GM19397 (cell line): ENCODE measurements at regions not wholly inside any gene's neighbourhood (a gene's known extent, or its start where the extent isn't known, plus 50 kb on each side); places are given as distances from the start of the nearest gene placed in this dataset.
"Not testable (repeated sequence)": the region's sequence is repeated elsewhere in the genome, so short reads cannot be mapped to it uniquely, and the experiment has no call there.

ENCODE experiments used
- ATAC-seq: cut with Tn5 transposase; IDR thresholded peaks from one replicate; pipeline ENCODE4 v1.9.1; 2021; ENCODE audit warnings: mild to moderate bottlenecking, moderate library complexity; ENCODE audit not compliant: unreplicated experiment

- ATAC-seq, result not testable (repeated sequence)
These were observed 201.0 kb downstream of the POTEM start for GRCh38 chr14:19168261-19168660.

DNA sequence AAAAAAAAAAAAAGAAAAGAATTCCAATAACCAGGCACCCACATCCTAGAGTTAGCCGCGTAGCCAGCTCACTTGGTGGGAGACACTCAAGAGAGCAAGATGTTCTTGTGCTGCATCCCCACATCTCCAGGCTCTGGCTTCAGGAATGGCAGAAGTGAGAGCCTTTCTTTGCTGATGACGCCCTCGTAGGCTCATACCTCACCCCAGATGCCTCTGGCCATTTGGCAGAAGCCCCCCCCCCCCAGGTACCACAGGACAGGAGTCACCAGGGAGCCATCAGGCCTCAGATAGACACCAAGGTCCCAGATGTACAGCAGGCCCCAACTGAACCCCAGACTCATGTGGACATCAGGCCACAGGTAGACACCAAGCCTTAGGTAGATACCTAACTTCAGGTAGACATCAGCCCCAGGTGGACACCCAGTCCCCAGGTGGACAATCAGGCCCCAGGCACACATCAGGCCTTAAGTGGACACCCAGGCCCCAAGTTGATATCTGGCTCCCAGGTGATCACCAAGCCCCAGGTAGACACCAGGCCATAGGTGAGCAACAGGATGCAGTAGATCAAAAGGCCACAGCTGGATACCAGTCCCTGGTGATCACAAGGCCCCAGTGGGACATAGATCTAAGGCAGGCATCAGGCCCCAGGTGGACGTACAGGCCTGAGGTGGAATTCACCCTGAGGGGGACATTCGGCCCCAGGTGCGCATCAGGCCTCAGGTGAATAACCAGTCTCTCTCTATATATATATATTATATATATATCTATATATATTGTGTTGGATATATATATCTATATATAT is 202.5 kb downstream of the POTEM start:
- ATAC-seq, result not testable (repeated sequence)

DNA sequence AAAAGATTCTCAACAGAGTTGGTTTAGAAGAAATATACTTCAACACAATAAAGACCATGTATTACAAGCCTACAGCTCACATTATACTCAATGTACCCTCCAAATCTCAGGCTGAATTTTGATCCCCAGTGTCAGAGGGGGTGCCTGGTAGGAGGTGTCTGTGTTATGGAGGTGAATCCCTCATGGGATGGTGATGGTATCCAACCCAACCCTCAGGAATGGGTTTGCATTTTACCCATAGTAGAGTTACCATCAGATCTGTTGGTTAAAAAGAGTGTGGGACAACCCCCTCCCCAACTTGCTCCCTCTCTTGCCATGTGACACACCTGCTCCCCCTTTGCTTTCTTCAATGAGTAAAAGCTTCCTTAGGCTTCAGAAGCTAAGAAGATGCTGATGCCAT is 205.5 kb downstream of the POTEM start:
- ATAC-seq, result not testable (repeated sequence)

DNA sequence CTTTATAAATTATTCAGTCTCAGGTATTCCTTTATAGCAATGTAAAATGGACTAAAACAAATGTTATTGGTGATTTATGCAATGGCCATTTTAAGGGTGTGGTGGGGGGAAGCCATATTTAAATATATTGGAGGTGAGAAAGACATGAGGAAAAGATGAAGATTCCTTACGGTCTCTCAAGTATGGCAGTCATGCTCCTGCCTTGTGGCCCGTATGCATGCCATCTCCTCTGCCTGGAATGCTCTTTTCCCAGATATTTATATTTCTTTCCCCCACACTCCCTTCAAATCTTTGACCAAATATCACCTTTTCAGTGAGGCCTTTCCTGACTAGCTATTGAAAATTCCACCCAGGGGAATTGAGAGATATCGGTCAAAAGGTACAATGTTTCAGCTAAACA is 206.0 kb downstream of the POTEM start:
- ATAC-seq, result not testable (repeated sequence)

DNA sequence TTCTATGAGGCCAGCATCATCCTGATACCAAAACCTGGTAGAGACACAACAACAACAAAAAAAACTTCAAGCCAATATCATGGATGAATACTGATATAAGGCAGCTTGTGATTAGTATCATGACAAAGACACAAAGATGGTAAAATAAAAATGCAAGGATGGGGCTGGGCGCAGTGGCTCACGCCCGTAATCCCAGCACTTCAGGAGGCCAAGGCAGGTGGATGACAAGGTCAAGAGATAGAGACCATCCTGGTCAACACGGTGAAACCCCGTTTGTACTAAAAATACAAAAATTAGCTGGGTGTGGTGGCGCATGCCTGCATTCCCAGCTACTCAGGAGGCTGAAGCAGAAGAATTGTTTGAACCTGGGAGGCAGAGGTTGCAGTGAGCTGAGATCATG is 210.2 kb downstream of the POTEM start:
- not testable (repeated sequence) for ATAC-seq

GRCh38 chr14:19180297-19180696 is 213.1 kb downstream of the POTEM start:
- not testable (repeated sequence) for ATAC-seq

GRCh38 chr14:19180881-19181280 is 213.6 kb downstream of the POTEM start:
- not testable (repeated sequence) for ATAC-seq

GRCh38 chr14:19195146-19195545 is 227.9 kb downstream of the POTEM start:
- not testable (repeated sequence) for ATAC-seq

- not testable (repeated sequence) for ATAC-seq
These were observed 230.4 kb downstream of the POTEM start for GRCh38 chr14:19197488-19198234.

DNA sequence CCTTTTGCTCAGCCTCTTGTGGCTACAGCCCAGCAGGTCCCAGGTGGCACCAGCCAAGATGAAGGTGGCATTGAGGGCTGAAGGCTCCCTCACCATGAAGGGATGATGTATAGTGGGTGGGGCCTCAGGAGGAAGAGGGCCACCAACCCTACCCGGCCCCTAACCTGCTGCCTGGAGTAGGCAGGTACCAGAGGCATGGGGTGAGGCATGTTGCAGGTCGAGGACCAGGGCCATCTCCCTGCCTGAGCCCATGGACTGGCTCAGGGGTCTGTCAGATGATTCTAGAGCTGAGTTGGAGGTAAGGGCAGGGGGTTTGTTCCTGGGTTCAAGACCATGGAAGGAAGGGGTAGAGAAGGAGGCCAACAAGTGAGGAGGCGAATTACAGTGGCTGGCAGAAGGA is 231.1 kb downstream of the POTEM start:
- ATAC-seq, result not testable (repeated sequence)

GRCh38 chr14:19201394-19202052 is 232.6 kb downstream of the POTEG start:
- ATAC-seq, result not testable (repeated sequence)

DNA sequence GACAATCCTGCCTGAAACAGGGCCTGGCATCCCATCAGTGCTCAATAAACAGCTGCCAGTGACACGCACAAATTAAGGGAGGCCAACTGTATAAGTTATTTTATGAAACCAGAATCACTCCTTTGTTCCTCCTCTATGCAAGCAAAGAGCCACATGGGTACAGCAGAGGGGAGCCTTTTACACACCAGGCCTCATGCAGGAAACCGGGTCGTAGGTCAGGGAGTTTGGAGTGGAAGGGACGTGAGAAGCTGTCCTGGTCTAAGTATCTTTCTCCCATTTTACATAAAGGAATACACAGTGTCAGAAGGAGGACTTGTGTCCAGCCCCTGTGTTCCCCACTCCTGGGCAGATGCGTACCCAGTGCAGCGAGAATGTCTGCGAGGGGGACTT is 232.1 kb downstream of the POTEG start:
- not testable (repeated sequence) for ATAC-seq

- not testable (repeated sequence) for ATAC-seq
These were observed 230.7 kb downstream of the POTEG start for GRCh38 chr14:19203250-19203972.

- not testable (repeated sequence) for ATAC-seq
These were observed 229.3 kb downstream of the POTEG start for GRCh38 chr14:19204827-19205226.

DNA sequence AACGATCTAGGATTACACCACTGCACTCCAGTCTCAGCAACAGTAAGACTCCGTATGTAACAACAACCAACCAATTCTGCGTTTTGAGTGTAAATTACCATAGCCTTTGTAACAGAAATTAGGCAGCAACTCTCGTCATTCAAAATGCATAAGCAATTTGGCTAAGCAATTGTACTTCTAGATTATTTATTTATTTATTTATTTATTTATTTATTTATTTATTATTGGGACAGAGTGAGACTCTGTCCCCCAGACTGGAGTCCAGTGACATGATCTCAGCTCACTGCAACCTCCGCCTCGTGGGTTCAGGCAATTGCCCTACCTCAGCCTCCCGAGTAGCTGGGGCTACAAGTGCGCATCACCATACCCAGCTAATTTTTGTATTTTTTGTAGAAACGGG is 217.7 kb downstream of the POTEG start:
- not testable (repeated sequence) for ATAC-seq

GRCh38 chr14:19219423-19219822 is 214.7 kb downstream of the POTEG start:
- ATAC-seq, result not testable (repeated sequence)

DNA sequence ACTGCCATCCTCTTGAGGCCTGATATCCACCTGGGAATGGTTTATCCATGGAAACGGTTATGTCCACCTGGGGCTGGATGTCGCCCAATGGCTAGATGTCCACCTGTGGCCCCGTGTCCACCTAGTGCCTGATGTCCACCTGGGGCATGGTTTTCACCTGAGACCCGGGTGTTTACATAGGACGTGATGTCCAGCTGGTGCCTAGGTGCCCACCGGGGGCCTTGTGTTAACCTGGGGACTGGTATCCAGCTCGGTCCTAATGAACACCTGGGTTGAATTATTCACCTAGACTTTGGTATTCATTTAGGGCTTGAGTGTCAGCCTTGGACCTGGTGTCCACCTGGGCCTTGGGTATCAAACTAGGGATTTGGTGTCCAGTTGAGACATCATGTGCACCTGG is 202.7 kb downstream of the POTEG start:
- not testable (repeated sequence) for ATAC-seq

DNA sequence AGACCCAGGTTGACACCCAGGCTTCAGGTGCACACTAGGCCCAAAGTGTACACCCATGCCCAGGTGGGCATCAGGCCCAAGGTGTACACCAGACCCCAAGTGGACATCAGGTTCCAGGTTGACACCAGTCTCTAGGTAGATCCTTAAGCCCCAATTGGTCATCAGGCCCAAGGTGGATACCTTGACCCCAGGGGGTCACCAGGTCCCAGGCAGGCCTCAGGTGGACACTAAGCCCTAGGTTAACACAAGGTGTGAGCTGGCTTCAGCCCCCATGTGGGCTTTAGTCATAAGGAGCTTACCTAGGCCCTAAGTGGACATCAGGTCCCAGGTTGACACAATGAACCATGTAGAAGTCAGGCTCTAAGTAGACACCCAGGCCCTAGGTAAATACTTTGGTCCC is 200.1 kb downstream of the POTEG start:
- ATAC-seq, result not testable (repeated sequence)

GRCh38 chr14:19237656-19238055 is 196.5 kb downstream of the POTEG start:
- not testable (repeated sequence) for ATAC-seq

DNA sequence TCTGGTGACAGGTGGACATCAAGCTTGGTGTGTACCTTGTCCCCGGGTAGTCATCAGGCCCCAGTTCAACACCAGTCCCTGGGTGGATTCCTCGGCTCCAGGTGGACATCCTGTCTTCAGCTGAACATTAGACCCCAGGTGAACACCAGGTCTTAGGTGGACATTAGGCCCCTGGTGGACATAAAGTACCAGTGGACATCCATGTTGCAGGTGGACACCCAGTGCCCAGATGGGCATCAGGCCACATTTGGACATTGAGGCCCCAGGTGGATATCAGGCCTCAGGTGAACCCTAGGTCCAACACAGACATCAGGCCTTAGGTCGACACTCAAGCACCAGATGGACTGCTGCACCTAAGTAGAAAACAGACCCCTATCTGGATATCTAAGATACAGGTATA is 195.6 kb downstream of the POTEG start:
- ATAC-seq, result not testable (repeated sequence)

- ATAC-seq, result not testable (repeated sequence)
These were observed 194.2 kb downstream of the POTEG start for GRCh38 chr14:19239981-19240380.
